Activated CD8-positive, alpha-beta memory T cell treated with anti-CD3 and anti-CD28 coated beads, Interleukin-2, amount 50 U/mL, for 1 hour (primary cell): ENCODE measurements at regions not wholly inside any gene's neighbourhood (a gene's known extent, or its start where the extent isn't known, plus 50 kb on each side); places are given as distances from the start of the nearest gene placed in this dataset.
"Not testable (repeated sequence)": the region's sequence is repeated elsewhere in the genome, so short reads cannot be mapped to it uniquely, and the experiment has no call there.

Experiments used
- DNase-seq: peaks from one replicate; pipeline ENCODE4 v3.0.0-alpha.2; 2020; ENCODE audit errors: extremely low read depth

- no peak for DNase-seq
These were observed 136.9 kb upstream of the ALDH1B1 start for GRCh38 chr9:38255599-38255998.

GRCh38 chr9:38254756-38255155 lies 137.7 kb upstream of the ALDH1B1 start:
- no peak for DNase-seq

DNA sequence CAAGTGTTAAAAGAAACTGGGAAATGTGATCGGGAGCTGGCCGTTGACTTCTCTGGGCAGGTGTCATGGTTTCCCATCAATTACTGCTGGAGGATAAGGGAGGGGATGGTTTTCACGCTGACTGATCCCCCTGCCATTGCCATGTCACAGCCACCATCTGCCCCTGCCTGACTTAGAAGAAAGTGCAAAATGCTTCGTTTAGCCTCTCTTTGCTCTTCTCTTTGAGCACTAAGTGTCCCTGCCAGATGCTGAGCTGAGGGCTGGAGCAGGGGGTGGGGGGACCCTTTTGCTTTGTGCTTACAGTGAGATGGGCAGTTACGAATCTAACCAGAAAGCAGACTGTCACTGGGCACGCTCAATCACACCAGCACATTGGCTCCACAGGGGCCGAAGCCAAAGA lies 138.4 kb upstream of the ALDH1B1 start:
- DNase-seq = no peak

- DNase-seq = no peak
These were observed 139.3 kb upstream of the ALDH1B1 start for GRCh38 chr9:38253200-38253599.

- DNase-seq = no peak
These were observed 141.3 kb upstream of the ALDH1B1 start for GRCh38 chr9:38251036-38251860.

- DNase-seq = no peak
These were observed 142.0 kb upstream of the ALDH1B1 start for GRCh38 chr9:38250279-38251035.

- no peak for DNase-seq
These were observed 142.8 kb upstream of the ALDH1B1 start for GRCh38 chr9:38249587-38250210.

- DNase-seq = no peak
These were observed 143.5 kb upstream of the ALDH1B1 start for GRCh38 chr9:38249049-38249448.

GRCh38 chr9:38246833-38247232 lies 145.7 kb upstream of the ALDH1B1 start:
- no peak for DNase-seq

DNA sequence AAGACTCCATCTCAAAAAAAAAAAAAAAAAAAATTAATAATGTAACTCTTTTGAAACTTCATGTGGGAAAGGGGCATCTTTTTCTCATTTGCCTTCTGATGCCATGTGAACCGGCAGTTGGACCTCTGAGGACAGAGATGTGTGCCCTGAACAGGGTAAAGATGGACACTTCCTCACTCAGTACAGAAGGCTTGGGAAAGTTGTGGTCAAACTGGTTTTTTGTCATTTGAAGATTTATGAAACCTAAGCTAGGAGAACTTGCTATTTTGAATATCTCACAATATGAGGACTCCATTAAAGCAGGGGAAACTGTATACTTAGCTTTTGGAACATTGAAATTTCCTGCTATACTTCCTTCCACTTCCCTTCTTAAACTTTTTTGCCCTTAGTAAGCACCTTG lies 147.5 kb upstream of the ALDH1B1 start:
- DNase-seq = no peak

DNA sequence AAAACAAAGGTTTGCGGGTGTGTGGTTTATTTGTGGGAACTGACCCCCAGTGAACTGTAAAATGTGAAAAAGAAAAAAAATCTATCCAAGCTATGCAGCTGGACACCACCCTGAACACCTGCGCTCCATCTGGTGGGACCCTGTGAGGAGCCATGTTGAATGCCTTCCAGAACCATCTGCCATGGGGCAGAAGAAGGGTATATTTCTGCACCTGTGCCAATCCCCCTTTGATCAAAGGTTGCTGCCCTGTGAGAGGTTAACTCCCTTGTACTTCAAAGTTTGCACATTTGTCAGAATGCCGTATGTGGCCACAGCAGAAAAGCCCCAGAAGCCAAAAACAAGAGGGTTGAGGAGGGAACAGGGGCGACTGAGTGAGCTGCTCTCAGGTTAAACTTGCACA lies 148.5 kb upstream of the ALDH1B1 start:
- no peak for DNase-seq

DNA sequence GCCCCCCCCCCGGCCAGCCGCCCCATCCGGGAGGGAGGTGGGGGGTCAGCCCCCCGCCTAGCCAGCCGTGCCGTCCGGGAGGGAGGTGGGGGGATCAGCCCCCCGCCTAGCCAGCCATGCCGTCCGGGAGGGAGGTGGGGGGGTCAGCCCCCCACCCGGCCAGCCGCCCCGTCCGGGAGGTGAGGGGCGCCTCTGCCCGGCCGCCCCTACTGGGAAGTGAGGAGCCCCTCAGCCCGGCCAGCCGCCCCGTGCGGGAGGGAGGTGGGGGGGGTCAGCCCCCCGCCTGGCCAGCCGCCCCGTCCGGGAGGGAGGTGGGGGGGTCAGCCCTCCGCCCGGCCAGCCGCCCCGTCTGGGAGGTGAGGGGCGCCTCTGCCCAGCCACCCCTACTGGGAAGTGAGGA lies 150.4 kb upstream of the ALDH1B1 start:
- not testable (repeated sequence) for DNase-seq

DNA sequence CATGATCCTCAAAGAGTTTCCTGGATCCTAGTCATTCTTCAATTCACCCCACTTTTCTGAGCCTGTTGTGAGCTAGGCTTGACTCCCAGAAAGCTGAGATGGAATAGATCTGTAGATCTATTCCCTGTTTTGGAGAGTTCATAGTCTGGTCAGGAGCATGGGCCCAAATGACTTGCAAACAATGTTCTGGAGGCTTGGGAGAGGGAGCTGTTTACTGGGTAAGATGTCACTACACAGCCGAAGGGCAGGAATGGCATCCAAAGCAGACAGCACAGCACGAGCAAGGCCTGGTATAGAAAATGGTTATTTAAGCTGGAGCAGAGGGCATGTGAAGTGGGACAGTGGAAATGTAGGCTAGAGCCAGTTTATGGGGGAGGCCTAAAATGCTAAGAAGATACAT lies 152.5 kb upstream of the ALDH1B1 start:
- no peak for DNase-seq

GRCh38 chr9:38235244-38235643 lies 157.3 kb upstream of the ALDH1B1 start:
- DNase-seq = no peak

GRCh38 chr9:38234479-38235170 lies 157.9 kb upstream of the ALDH1B1 start:
- DNase-seq = no peak

- no peak for DNase-seq
These were observed 158.6 kb upstream of the ALDH1B1 start for GRCh38 chr9:38233796-38234355.

- DNase-seq = no peak
These were observed 159.2 kb upstream of the ALDH1B1 start for GRCh38 chr9:38233343-38233742.

GRCh38 chr9:38232895-38233294 lies 159.6 kb upstream of the ALDH1B1 start:
- DNase-seq = no peak

DNA sequence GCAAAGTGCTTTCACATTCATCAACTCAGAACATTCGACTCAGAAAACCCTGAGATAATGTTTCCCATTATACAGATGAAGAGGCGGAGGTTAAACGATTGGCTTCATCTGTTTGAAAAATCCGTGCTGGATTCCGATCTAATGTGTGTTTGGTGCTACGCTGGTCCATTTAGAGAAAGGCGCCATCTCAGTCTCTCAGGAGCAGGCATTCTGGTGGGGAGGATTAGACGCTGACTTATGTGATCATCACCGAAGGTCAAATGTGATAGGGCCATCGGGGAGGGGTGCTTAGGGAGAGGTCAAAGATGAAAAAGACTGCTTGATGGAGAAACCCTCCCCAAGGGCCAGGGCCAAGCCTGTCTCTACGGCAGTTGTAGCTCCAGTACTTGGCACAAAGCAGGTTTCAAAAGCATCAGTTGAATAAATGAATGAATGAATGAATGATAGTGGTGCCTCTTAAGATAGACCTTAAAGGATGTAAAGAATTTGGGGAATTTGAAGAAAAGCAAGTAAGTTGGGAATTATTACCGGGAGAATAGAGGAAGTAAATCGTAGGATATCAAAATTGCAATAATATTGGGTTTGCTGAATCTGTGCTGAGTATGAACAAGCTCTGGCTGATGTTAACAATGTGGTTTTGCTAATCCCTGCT lies 160.6 kb upstream of the SHB start:
- no peak for DNase-seq

GRCh38 chr9:38229104-38229500 lies 160.1 kb upstream of the SHB start:
- no peak for DNase-seq
